GM19438 (cell line): ENCODE measurements at regions not wholly inside any gene's neighbourhood (a gene's known extent, or its start where the extent isn't known, plus 50 kb on each side); places are given as distances from the start of the nearest gene placed in this dataset.
"Not testable (repeated sequence)": the region's sequence is repeated elsewhere in the genome, so short reads cannot be mapped to it uniquely, and the experiment has no call there.

ENCODE experiments used
- ATAC-seq: cut with Tn5 transposase; IDR thresholded peaks from one replicate; pipeline ENCODE4 v1.9.1; 2021; ENCODE audit warnings: low read depth; ENCODE audit not compliant: unreplicated experiment

DNA sequence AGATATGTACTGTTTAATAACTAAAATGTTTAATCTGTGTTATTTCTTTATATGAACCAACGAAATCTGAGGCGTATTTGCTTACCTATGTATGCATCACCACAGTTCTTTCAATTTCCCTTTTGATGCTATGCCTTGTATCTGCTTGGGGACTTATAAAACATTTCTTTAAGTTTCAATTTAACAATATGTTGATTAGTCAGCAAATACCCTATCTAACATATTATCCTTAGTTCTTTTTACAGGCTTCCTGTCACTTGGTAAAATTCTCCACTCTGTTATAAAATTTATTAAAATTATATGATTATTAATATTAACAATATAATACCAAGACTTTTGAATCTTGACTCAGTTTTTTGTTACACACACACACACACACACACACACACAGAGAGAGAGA lies 174.3 kb downstream of the CPS1 start:
- ATAC-seq = no peak

- not testable (repeated sequence) for ATAC-seq
Measured at GRCh38 chr2:210746826-210747225, 190.4 kb downstream of the CPS1 start.

- ATAC-seq = no peak
Measured at GRCh38 chr2:210752532-210752931, 196.1 kb downstream of the CPS1 start.

DNA sequence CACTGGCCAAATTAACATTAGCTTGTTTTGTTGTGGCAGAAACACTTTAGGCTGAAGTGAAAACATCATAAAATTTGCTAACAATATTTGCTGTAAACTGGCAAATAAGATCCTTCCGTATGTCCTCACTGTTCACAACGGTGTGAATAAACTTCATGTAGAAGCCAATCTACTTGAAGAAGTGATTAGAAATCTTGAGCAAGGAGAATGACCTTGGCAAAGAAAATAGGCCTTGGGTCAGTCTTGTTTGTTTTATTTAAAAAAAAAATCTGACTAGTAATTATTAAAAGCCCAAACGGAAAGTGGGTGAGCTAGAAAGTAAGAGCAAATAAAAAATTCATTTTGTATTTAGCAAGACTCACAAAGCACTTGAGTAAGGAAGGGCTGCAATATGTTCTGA lies 197.0 kb downstream of the CPS1 start:
- ATAC-seq = no peak

DNA sequence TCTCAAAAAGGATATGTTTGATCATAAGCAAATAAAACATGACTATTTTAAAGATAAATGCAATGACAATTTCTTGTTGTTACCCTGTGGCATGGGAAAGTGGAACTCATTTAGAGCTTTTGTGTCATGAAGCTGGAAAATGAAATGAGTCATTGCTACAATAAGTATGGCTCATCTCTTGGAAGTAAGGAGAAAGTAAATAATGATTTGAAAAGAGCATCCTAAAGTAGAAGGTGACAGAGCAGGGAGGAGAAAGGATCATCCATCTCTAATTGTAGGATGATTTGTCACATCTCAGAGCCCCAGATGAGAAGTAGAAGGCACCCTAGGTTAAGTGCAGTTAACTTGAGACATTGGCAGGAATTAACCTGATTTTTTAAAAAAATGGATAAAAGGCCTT lies 200.5 kb downstream of the CPS1 start:
- no peak for ATAC-seq

DNA sequence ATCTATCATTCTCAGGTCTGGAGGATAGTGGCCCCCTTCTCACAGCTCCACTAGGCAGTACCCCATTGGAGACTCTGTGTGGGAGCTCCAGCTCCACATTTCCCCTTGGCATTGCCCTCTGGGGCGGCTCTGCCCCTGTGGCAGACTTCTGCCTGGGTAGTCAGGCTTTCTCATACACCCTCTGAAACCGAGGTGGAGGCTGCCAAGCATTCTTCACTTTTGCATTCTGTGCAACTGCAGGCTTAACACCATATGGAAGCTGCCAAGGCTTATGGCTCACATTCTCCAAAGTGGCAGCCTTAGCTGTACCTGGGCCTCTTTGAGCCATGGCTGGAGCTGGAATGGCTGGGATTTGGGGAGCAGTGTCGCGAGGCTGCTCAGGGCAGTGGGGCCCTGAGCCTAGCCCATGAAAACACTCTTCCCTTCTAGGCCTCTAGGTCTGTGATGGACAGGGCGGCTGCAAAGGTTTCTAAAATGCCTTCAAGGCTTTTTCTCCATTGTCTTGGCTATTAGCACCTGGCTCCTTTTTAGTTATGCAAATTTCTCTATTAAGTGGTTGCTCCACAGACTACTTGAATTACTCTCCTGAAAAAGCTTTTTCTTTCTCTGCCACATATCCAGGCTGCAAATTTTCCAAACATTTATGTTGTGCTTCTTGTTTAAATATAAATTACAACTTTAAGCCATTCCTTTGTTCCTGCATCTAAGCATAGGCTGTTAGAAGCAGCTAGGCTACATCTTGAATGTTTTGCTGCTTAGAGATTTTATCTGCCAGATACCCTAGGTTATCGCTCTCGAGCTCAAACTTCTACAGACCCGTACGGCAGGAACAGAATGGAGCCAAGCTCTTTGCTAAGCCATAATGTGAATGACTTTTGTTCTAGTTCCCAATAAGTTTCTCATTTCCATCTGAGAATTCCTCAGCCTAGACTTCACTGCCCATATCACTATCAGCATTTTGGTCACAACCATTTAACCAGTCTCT lies 206.5 kb downstream of the CPS1 start:
- ATAC-seq = no peak

GRCh38 chr2:210768329-210768910 lies 212.0 kb downstream of the CPS1 start:
- ATAC-seq = no peak

GRCh38 chr2:210776756-210777155 lies 220.4 kb downstream of the CPS1 start:
- no peak for ATAC-seq

DNA sequence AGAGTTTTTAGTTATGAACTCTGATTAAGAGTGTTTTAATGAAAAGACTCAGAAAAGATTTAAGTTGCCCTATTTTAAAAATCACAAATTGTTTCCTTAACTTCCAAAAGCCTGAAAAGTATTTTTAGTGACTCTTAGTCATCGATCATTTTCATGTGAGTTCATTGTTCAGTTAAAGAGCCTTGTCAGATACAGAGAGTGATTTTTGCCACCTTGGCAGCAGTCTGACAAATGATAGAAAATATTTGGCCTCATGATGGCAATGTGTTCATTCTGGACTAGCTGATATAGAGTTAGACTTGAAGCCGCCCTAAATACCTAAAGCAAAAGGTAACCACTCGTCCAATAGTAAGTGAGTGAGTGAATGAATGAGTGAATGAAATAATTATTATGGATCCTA lies 225.8 kb downstream of the CPS1 start:
- ATAC-seq = no peak

- not testable (repeated sequence) for ATAC-seq
Measured at GRCh38 chr2:210787831-210788230, 231.4 kb downstream of the CPS1 start.

- ATAC-seq = no peak
Measured at GRCh38 chr2:210792000-210792399, 235.6 kb downstream of the CPS1 start.

GRCh38 chr2:210795506-210795905 lies 239.1 kb downstream of the CPS1 start:
- ATAC-seq = no peak

DNA sequence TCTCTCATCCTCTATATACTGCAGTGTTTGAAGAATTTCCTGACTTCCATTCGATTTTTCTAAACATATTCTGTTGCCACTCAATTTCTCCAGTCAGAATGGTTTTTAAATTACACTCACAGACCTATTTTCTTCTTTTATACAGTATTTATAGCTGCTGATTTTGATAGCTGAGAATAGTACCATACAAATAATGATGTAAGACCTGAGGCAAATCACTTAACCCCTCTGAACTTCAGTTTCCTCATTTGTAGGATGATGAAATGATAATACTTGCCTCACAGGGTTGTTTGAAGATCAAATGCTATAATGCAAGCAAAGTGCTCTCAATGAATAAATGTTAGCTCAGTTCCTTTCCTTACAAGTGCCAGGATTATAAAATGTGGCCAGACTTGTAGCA lies 241.8 kb downstream of the CPS1 start:
- ATAC-seq = no peak

DNA sequence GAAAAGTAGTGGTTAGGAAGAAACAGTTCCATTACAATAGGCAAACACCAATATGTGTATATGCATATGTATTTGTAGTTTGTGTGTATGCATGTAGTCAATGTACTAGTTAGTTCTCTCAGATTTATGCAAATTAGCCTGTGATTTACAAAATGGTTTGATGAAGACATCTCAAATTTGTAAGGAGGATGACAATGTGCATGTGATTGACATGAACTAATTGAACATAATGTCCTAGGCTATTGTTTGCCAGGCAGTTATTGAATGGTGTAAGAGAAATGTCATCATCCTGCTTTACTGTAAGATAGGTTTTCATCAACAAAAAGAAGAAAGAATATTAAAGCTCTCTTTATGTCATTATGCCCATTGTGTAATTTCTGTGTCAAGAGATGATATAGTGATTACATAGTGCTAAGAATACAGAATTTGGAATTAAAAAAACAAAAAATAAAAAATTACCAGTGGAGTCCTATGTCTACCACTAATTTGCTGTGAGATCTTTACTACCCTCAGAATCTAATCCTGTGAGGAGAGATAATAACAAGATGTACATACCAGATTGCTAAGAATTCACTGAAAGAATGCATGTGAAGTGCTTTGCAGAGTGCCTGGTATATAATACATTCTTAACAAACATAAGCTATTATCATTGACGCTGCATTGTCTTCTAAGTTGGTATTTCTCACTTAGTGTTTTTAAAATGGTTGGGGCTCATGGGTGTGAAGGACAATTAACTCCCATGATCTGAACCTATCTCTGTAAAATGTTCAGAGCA lies 258.0 kb downstream of the CPS1 start:
- ATAC-seq = no peak

- no peak for ATAC-seq
Measured at GRCh38 chr2:210816769-210817168, 260.4 kb downstream of the CPS1 start.

DNA sequence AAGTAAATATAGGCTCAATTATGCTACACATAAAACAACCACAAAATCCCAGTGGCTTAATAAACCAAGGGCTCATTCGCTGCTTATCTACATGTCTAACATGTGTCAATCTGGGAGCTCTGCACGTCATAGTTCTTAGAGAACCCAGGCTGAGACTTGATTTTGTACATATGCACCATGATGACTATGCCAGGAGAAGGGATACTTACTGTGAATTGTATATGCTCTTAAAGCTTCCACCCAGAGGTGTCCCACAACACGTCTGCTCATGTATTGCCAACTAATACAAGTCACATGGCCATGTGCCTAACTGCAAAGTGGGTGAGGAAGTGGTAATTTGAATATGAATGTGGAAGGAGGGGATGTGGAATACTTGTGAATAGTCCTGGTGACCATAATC lies 262.1 kb downstream of the CPS1 start:
- no peak for ATAC-seq

DNA sequence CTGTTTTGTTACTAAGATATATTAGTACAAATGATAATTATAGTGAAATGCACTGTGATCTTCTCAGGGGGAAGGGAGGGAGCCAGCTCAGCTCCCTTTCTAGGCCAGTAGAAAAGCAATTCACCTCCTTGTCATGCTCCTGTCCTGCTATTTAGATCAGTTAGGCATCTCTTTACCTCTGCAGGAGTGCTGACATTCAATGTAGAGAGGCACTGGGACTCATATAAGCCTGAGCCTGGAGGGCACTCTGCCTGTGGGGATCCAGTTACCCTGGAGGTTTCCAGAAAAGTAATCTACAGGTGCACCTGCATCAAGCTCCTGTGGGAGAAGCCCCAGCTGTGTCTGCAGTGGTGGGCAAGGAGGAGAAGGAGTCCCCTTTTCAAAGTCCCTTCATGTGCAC lies 277.0 kb downstream of the CPS1 start:
- ATAC-seq = no peak

- ATAC-seq = no peak
Measured at GRCh38 chr2:210839034-210839433, 282.6 kb downstream of the CPS1 start.

- ATAC-seq = no peak
Measured at GRCh38 chr2:210839450-210839849, 283.1 kb downstream of the CPS1 start.

- no peak for ATAC-seq
Measured at GRCh38 chr2:210842896-210843295, 286.5 kb downstream of the CPS1 start.

DNA sequence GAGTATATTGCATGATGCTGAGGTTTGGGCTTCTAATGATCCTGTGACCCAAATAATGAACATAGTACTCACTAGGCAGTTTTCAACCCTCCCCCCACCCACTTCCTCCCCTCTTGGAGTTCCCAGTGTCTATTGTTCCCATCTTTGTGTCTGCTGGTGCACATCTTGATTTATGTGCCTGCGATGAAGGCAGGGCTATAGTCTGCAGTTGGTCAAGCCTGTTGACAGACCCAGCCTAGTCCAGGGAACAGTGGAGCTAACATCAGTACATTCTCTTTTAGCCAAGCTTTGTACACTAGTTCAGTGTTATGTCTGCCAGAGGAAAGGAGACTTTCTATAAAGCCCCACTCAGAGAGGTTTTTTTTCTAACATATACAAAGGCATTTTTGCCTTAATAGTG lies 287.6 kb downstream of the CPS1 start:
- no peak for ATAC-seq
